CD4-positive, alpha-beta T cell (primary cell): ENCODE measurements at regions not wholly inside any gene's neighbourhood (a gene's known extent, or its start where the extent isn't known, plus 50 kb on each side); places are given as distances from the start of the nearest gene placed in this dataset.

Experiments
- ATAC-seq: fragments of 200-7000 bp; cut with Tn5 transposase; one replicate; pipeline ENCODE4 v1.10.0; 2022; ENCODE audit warnings: mild to moderate bottlenecking; ENCODE audit not compliant: poor library complexity
- CTCF ChIA-PET: fragments of 350-600 bp; sonication (Branson Sonifier 250); formaldehyde crosslinking; loops from one replicate; lab custom pipeline; 2021; ENCODE audit warnings: antibody characterized with exemption, inconsistent platforms; lab: Charles Lee
- POLR2A ChIA-PET: fragments of 350-600 bp; sonication (Branson Sonifier 250); formaldehyde crosslinking; loops from one replicate; lab custom pipeline; 2021; ENCODE audit warnings: antibody characterized with exemption, inconsistent platforms; lab: Charles Lee
- DNase-seq, 14 experiments: peaks; one replicate each; pipeline ENCODE4 v3.0.0-alpha.2; 2013 to 2020; ENCODE audit warnings: mixed read lengths in 2 of 14
- H3K27ac ChIP-seq, 2 donors: one replicate each; pipeline versions ENCODE4 v1.5.1 to v1.7.0; 2013; ENCODE audit warnings: low read length in 2 of 2, low read depth in 1 of 2, mild to moderate bottlenecking in 1 of 2
- H3K27me3 ChIP-seq, 2 experiments: 1 replicate in 1 of 2; 2 replicates in 1 of 2; pipeline versions ENCODE4 v1.6.1 to v1.7.0; 2013; ENCODE audit warnings: low read length in 2 of 2, control low read depth in 1 of 2, mild to moderate bottlenecking in 1 of 2, moderate library complexity in 1 of 2; ENCODE audit not compliant: insufficient read depth in 2 of 2, control insufficient read depth in 1 of 2
- H3K36me3 ChIP-seq: one replicate; pipeline ENCODE4 v1.6.1; 2013; ENCODE audit warnings: low read length, control low read depth; ENCODE audit not compliant: insufficient read depth
- H3K4me1 ChIP-seq: one replicate; pipeline ENCODE4 v1.6.1; 2013; ENCODE audit warnings: low read length, control low read depth; ENCODE audit not compliant: insufficient read depth
- H3K4me3 ChIP-seq: one replicate; pipeline ENCODE4 v1.5.1; 2013; ENCODE audit warnings: mild to moderate bottlenecking, low read length, moderate library complexity
- H3K9me3 ChIP-seq, 2 experiments: 1 replicate in 1 of 2; 2 replicates in 1 of 2; pipeline versions ENCODE4 v1.6.1 to v1.7.0; 2013; ENCODE audit warnings: low read length in 2 of 2, mild to moderate bottlenecking in 2 of 2, control low read depth in 1 of 2, moderate library complexity in 1 of 2; ENCODE audit not compliant: control insufficient read depth in 1 of 2, insufficient read depth in 1 of 2
- H3K27ac Mint-ChIP-seq: one replicate; pipeline ENCODE4 v1.8.0; 2020; ENCODE audit warnings: mixed read lengths
- H3K27me3 Mint-ChIP-seq: one replicate; pipeline ENCODE4 v1.8.0; 2021; ENCODE audit warnings: mixed read lengths
- H3K36me3 Mint-ChIP-seq: one replicate; pipeline ENCODE4 v1.8.0; 2021; ENCODE audit warnings: low read depth, mixed read lengths
- H3K4me1 Mint-ChIP-seq: one replicate; pipeline ENCODE4 v1.8.0; 2021; ENCODE audit warnings: low read depth, mixed read lengths
- H3K4me3 Mint-ChIP-seq: one replicate; pipeline ENCODE4 v1.8.0; 2020; ENCODE audit warnings: mild to moderate bottlenecking, mixed read lengths
- H3K9me3 Mint-ChIP-seq: one replicate; pipeline ENCODE4 v1.8.0; 2020; ENCODE audit warnings: mixed read lengths
- CTCF ChIP-seq: fragments of 200-600 bp; IDR thresholded peaks from one replicate; pipeline ENCODE4 v1.8.0; 2022; ENCODE audit warnings: antibody characterized with exemption, mild to moderate bottlenecking
- intact Hi-C, 2 experiments: fragments of 100-400 bp; cut with DNase I in 1 of 2; cut with micrococcal nuclease in 1 of 2; formaldehyde crosslinking; loops; one replicate each; pipeline versions ENCODE4 v1.15.1 to v1.9.0; 2023 to 2025; cut with DNase I, micrococcal nuclease

DNA sequence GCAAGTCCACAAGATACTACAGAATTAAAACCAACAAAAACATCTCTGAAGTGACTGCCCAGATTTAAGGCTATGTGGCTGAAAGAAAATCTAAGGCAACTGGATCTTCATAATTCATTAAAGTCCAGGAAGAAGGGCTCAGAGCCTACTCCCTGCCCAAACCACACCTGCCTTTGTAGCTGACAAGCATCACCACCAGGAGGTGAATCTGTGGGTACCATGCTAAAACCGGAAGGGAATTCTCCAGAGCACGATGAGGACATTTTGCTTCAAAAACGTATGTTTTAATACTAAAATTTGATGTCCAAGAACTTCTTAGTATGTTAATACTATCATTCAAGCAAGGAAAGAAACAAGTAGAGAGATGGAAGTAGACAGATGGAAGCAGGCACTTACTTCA is 495.9 kb upstream of the NECTIN3 start:
- no peak overlapping the region for H3K27ac Mint-ChIP-seq
- H3K4me1 ChIP-seq, result no peaks in the 10 kb centered on the region
- no peaks in the 10 kb centered on the region for H3K9me3 Mint-ChIP-seq
- ChIA-PET CTCF (no interaction called here), POLR2A (no interaction called here)
- H3K27me3 Mint-ChIP-seq, result no peaks in the 10 kb centered on the region
- ATAC-seq, result no peak
- no peak for TF ChIP-seq CTCF
- no peak overlapping the region for H3K27ac ChIP-seq
- DNase-seq, result no peak
- no peaks in the 10 kb centered on the region for H3K36me3 Mint-ChIP-seq
- no peak overlapping the region for H3K4me3 Mint-ChIP-seq
- H3K9me3 ChIP-seq, result no peaks in the 10 kb centered on the region
- H3K4me3 ChIP-seq, result no peak overlapping the region
- no peaks in the 10 kb centered on the region for H3K4me1 Mint-ChIP-seq
- intact Hi-C loops, result no loop called here
- H3K36me3 ChIP-seq, result no peaks in the 10 kb centered on the region
- no peaks in the 10 kb centered on the region for H3K27me3 ChIP-seq

DNA sequence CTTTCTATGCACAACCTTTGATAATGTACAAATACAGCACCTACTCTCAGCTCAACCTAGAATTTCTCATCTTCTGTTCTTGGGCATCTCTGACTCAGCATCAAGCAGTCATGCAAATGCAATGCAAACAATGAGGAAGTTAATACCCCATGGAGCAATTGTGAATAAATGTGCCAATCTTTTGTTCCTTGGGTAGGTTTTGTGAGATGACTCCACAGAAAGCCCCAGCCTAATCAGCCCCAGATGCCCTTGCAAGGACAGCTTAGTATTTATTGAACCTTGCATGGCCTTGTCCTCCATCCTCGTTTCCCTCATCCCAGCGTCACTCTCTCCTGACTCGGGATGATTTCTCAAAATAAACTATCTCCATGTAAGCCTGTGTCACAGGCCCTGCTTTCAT is 494.7 kb upstream of the NECTIN3 start:
- Histone ChIP-seq H3K4me3 (no peak overlapping the region), H3K36me3 (no peaks in the 10 kb centered on the region), H3K27me3 (no peaks in the 10 kb centered on the region), H3K9me3 (no peaks in the 10 kb centered on the region), H3K27ac (no peak overlapping the region), H3K4me1 (no peaks in the 10 kb centered on the region)
- H3K4me3 Mint-ChIP-seq, result no peak overlapping the region
- ATAC-seq, result no peak
- intact Hi-C loops, result no loop called here
- no peak for DNase-seq
- H3K27ac Mint-ChIP-seq, result no peak overlapping the region
- H3K9me3 Mint-ChIP-seq, result no peaks in the 10 kb centered on the region
- no peaks in the 10 kb centered on the region for H3K27me3 Mint-ChIP-seq
- H3K36me3 Mint-ChIP-seq, result no peaks in the 10 kb centered on the region
- CTCF ChIA-PET, result no interaction called here
- no peaks in the 10 kb centered on the region for H3K4me1 Mint-ChIP-seq
- POLR2A ChIA-PET, result no interaction called here
- no peak for TF ChIP-seq CTCF

DNA sequence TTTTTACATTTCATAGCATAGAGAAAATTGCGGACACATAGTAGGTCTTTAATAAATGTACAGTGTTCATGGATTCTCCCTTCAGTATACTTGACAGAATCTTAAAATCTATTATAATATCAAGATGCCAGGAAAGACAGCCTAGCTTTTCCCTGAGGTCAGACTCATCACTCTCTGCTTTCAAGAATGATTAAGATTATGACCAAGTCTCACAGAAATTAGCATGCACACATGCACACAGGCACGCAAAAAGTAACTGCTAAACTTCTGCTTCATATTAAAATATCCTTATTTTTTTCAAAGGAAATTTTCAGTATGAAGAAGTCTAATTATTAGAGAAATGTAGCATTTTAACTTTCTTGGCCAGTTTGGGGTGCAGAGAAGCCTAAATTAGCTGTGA is 493.8 kb upstream of the NECTIN3 start:
- Mint-ChIP-seq H3K9me3 (no peaks in the 10 kb centered on the region), H3K27me3 (no peaks in the 10 kb centered on the region), H3K36me3 (no peaks in the 10 kb centered on the region), H3K27ac (no peak overlapping the region), H3K4me1 (no peaks in the 10 kb centered on the region), H3K4me3 (no peak overlapping the region)
- intact Hi-C loops, result no loop called here
- Histone ChIP-seq H3K27ac (no peak overlapping the region), H3K4me1 (no peaks in the 10 kb centered on the region), H3K27me3 (no peaks in the 10 kb centered on the region), H3K9me3 (no peaks in the 10 kb centered on the region), H3K36me3 (no peaks in the 10 kb centered on the region), H3K4me3 (no peak overlapping the region)
- POLR2A ChIA-PET, result no interaction called here
- TF ChIP-seq CTCF, result no peak
- DNase-seq (no peak), ATAC-seq (no peak)
- CTCF ChIA-PET, result no interaction called here
